H9 (cell line): ENCODE measurements at regions not wholly inside any gene's neighbourhood (a gene's known extent, or its start where the extent isn't known, plus 50 kb on each side); places are given as distances from the start of the nearest gene placed in this dataset.

ENCODE experiments used
- DNase-seq: peaks from one replicate; pipeline ENCODE4 v3.0.0-alpha.2; 2017
- H2AFZ ChIP-seq: one replicate; pipeline ENCODE4 v1.6.1; 2013; ENCODE audit warnings: mild to moderate bottlenecking, low read length, control low read depth, moderate library complexity
- H2AK5ac ChIP-seq: 2 replicates; pipeline ENCODE4 v1.6.1; 2013; ENCODE audit warnings: low read length, control low read depth, mixed read lengths; ENCODE audit not compliant: insufficient read length
- H2BK120ac ChIP-seq: one replicate; pipeline ENCODE4 v1.6.1; 2013; ENCODE audit warnings: low read depth, mild to moderate bottlenecking, low read length, control low read depth, inconsistent platforms; ENCODE audit not compliant: poor library complexity, severe bottlenecking
- H2BK12ac ChIP-seq: 2 replicates; pipeline ENCODE4 v1.6.1; 2013; ENCODE audit warnings: low read length, control low read depth, mixed read lengths, low read depth; ENCODE audit not compliant: insufficient read length
- H2BK15ac ChIP-seq: 2 replicates; pipeline ENCODE4 v1.6.1; 2013; ENCODE audit warnings: low read depth, low read length, control low read depth
- H2BK20ac ChIP-seq: one replicate; pipeline ENCODE4 v1.6.1; 2013; ENCODE audit warnings: low read depth, mild to moderate bottlenecking, low read length, control low read depth, inconsistent platforms; ENCODE audit not compliant: poor library complexity, severe bottlenecking
- H2BK5ac ChIP-seq: 2 replicates; pipeline ENCODE4 v1.6.1; 2013; ENCODE audit warnings: low read length, control low read depth, mixed read lengths; ENCODE audit not compliant: insufficient read length
- H3K14ac ChIP-seq: 2 replicates; pipeline ENCODE4 v1.6.1; 2013; ENCODE audit warnings: low read length, control low read depth; ENCODE audit not compliant: insufficient read depth
- H3K18ac ChIP-seq: 2 replicates; pipeline ENCODE4 v1.6.1; 2013; ENCODE audit warnings: low read depth, mild to moderate bottlenecking, mixed read lengths, low read length, control low read depth; ENCODE audit not compliant: insufficient read length
- H3K23ac ChIP-seq: 2 replicates; pipeline ENCODE4 v1.6.1; 2013; ENCODE audit warnings: low read length, control low read depth, mixed read lengths, low read depth; ENCODE audit not compliant: insufficient read length
- H3K23me2 ChIP-seq: 2 replicates; pipeline ENCODE4 v1.6.1; 2013; ENCODE audit warnings: low read depth, mild to moderate bottlenecking, mixed read lengths, low read length, control low read depth; ENCODE audit not compliant: insufficient read length, poor library complexity, severe bottlenecking
- H3K27ac ChIP-seq: 2 replicates; pipeline ENCODE4 v1.5.1; 2013; ENCODE audit warnings: low read length, control low read depth, mixed read lengths, low read depth; ENCODE audit not compliant: insufficient read length
- H3K27me3 ChIP-seq: 2 replicates; pipeline ENCODE4 v1.6.1; 2013; ENCODE audit warnings: low read length, control low read depth, inconsistent platforms; ENCODE audit not compliant: insufficient read depth
- H3K4ac ChIP-seq: 2 replicates; pipeline ENCODE4 v1.6.1; 2013; ENCODE audit warnings: low read depth, mild to moderate bottlenecking, control low read depth, inconsistent platforms, low read length, moderate library complexity
- H3K4me1 ChIP-seq: 2 replicates; pipeline ENCODE4 v1.6.1; 2013; ENCODE audit warnings: low read length, control low read depth, inconsistent platforms; ENCODE audit not compliant: insufficient read depth
- H3K4me2 ChIP-seq: 2 replicates; pipeline ENCODE4 v1.6.1; 2013; ENCODE audit warnings: low read length, control low read depth, mixed read lengths; ENCODE audit not compliant: insufficient read length, insufficient read depth
- H3K56ac ChIP-seq: 2 replicates; pipeline ENCODE4 v1.6.1; 2013; ENCODE audit warnings: low read depth, mild to moderate bottlenecking, mixed read lengths, low read length, control low read depth; ENCODE audit not compliant: insufficient read length
- H3K79me1 ChIP-seq: 2 replicates; pipeline ENCODE4 v1.6.1; 2013; ENCODE audit warnings: low read depth, mild to moderate bottlenecking, moderate library complexity, low read length, control low read depth, inconsistent platforms; ENCODE audit not compliant: insufficient read depth, poor library complexity, severe bottlenecking
- H3K79me2 ChIP-seq: 2 replicates; pipeline ENCODE4 v1.6.1; 2013; ENCODE audit warnings: low read length, control low read depth, inconsistent platforms; ENCODE audit not compliant: insufficient read depth
- H3K9ac ChIP-seq: 2 replicates; pipeline ENCODE4 v1.6.1; 2013; ENCODE audit warnings: low read length, control low read depth, mixed read lengths; ENCODE audit not compliant: insufficient read length; ENCODE audit errors: extremely low read depth
- H3K9me3 ChIP-seq: one replicate; pipeline ENCODE4 v1.6.1; 2013; ENCODE audit warnings: low read depth, low read length, inconsistent platforms; ENCODE audit not compliant: control insufficient read depth
- H3T11ph ChIP-seq: one replicate; pipeline ENCODE4 v1.6.1; 2013; ENCODE audit warnings: mild to moderate bottlenecking, low read length, control low read depth, inconsistent platforms
- H4K20me1 ChIP-seq: one replicate; pipeline ENCODE4 v1.6.1; 2013; ENCODE audit not compliant: control insufficient read depth, insufficient read length, insufficient read depth
- H4K5ac ChIP-seq: 2 replicates; pipeline ENCODE4 v1.6.1; 2013; ENCODE audit warnings: low read depth, mild to moderate bottlenecking, mixed read lengths, low read length, control low read depth; ENCODE audit not compliant: insufficient read length
- H4K8ac ChIP-seq: replicated peaks from 2 replicates; pipeline ENCODE4 v1.6.1; 2013; ENCODE audit warnings: low read length, control low read depth, mixed read lengths, low read depth; ENCODE audit not compliant: insufficient read length
- H4K91ac ChIP-seq: 2 replicates; pipeline ENCODE4 v1.6.1; 2013; ENCODE audit warnings: low read depth, mild to moderate bottlenecking, moderate library complexity, mixed read lengths, low read length, control low read depth; ENCODE audit not compliant: insufficient read length
- H3K27ac Mint-ChIP-seq, 3 experiments: 2 replicates in 2 of 3; 3 replicates in 1 of 3; pipeline ENCODE4 v1.8.0; 2020 to 2021; ENCODE audit warnings: mixed read lengths in 3 of 3, mild to moderate bottlenecking in 1 of 3, moderate library complexity in 1 of 3
- H3K27me3 Mint-ChIP-seq: 2 replicates; pipeline ENCODE4 v1.8.0; 2021; ENCODE audit warnings: low read depth, mild to moderate bottlenecking, moderate library complexity, mixed read lengths
- H3K36me3 Mint-ChIP-seq, 3 experiments: 2 replicates in 2 of 3; 3 replicates in 1 of 3; pipeline ENCODE4 v1.8.0; 2020 to 2021; ENCODE audit warnings: low read depth in 3 of 3, mixed read lengths in 3 of 3; ENCODE audit not compliant: insufficient read depth in 1 of 3
- H3K4me1 Mint-ChIP-seq, 2 experiments: 2 replicates each; pipeline ENCODE4 v1.8.0; 2020; ENCODE audit warnings: mixed read lengths in 2 of 2
- H3K4me3 Mint-ChIP-seq, 2 experiments: 2 replicates in 1 of 2; 3 replicates in 1 of 2; pipeline ENCODE4 v1.8.0; 2020 to 2021; ENCODE audit warnings: mild to moderate bottlenecking in 2 of 2, mixed read lengths in 2 of 2, moderate library complexity in 1 of 2
- H3K9me3 Mint-ChIP-seq, 2 experiments: 2 replicates in 1 of 2; 3 replicates in 1 of 2; pipeline ENCODE4 v1.8.0; 2020; ENCODE audit warnings: mild to moderate bottlenecking in 2 of 2, mixed read lengths in 2 of 2, moderate library complexity in 1 of 2
- WGBS: extraction: QIAGEN DNeasy Blood & Tissue Kit; methylation state at CpG from one replicate; pipeline ENCODE4 v1.1.7; 2013; ENCODE audit warnings: missing lambda C conversion rate, low lambda C conversion rate, mixed read lengths; ENCODE audit not compliant: insufficient read length; ENCODE audit errors: extremely low coverage; 5-methylcytosine and 5-hydroxymethylcytosine counted together
- TF ChIP-seq, protein P1 (sequence below): fragments of 200-600 bp; sonication (generic); conservative IDR thresholded peaks from 3 replicates; pipeline ENCODE4 v1.8.0; 2021; ENCODE audit warnings: antibody characterized with exemption, mild to moderate bottlenecking

GRCh38 chr9:26061948-26062575 is 383.8 kb upstream of the TUSC1 start:
- H3K14ac ChIP-seq: no peak overlapping the region
- H3K4me1 ChIP-seq: peaks cover 4% of the 10 kb centered on the region; the same call in 1 of the 2 replicates
- H3K27ac ChIP-seq: no peak overlapping the region
- TF ChIP-seq, protein P1, sequence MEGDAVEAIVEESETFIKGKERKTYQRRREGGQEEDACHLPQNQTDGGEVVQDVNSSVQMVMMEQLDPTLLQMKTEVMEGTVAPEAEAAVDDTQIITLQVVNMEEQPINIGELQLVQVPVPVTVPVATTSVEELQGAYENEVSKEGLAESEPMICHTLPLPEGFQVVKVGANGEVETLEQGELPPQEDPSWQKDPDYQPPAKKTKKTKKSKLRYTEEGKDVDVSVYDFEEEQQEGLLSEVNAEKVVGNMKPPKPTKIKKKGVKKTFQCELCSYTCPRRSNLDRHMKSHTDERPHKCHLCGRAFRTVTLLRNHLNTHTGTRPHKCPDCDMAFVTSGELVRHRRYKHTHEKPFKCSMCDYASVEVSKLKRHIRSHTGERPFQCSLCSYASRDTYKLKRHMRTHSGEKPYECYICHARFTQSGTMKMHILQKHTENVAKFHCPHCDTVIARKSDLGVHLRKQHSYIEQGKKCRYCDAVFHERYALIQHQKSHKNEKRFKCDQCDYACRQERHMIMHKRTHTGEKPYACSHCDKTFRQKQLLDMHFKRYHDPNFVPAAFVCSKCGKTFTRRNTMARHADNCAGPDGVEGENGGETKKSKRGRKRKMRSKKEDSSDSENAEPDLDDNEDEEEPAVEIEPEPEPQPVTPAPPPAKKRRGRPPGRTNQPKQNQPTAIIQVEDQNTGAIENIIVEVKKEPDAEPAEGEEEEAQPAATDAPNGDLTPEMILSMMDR: no peak
- no peak overlapping the region for H2BK20ac ChIP-seq
- Mint-ChIP-seq H3K36me3 (peaks cover 0 to 4% (median 3%) of the 10 kb centered on the region in 3 experiments; a peak in 2 of 7 replicates), H3K27ac (no peak overlapping the region), H3K4me1 (peaks cover 27 to 31% of the 10 kb centered on the region in 2 experiments), H3K27me3 (no peaks in the 10 kb centered on the region), H3K4me3 (no peak overlapping the region), H3K9me3 (peaks cover 0 to 4% of the 10 kb centered on the region in 2 experiments; a peak in 1 of 5 replicates)
- no peak overlapping the region for H4K5ac ChIP-seq
- no peaks in the 10 kb centered on the region for H3K79me1 ChIP-seq
- H3T11ph ChIP-seq: no peak overlapping the region
- no peak overlapping the region for H2BK120ac ChIP-seq
- H3K9ac ChIP-seq: no peak overlapping the region
- H3K27me3 ChIP-seq: no peaks in the 10 kb centered on the region
- DNase-seq: no peak
- no peak overlapping the region for H3K4me2 ChIP-seq
- H4K91ac ChIP-seq: no peak overlapping the region
- no peak overlapping the region for H3K23ac ChIP-seq
- H4K20me1 ChIP-seq: no peaks in the 10 kb centered on the region
- no peak overlapping the region for H3K4ac ChIP-seq
- no peak overlapping the region for H3K18ac ChIP-seq
- H3K9me3 ChIP-seq: no peaks in the 10 kb centered on the region
- no peak overlapping the region for H2BK5ac ChIP-seq
- H2AK5ac ChIP-seq: no peak overlapping the region
- no peaks in the 10 kb centered on the region for H3K23me2 ChIP-seq
- no peak overlapping the region for H3K56ac ChIP-seq
- H3K79me2 ChIP-seq: no peaks in the 10 kb centered on the region
- no peak overlapping the region for H4K8ac ChIP-seq
- WGBS: no CpG with 5 or more reads among the region's 4 CpGs
- no peak overlapping the region for H2BK15ac ChIP-seq
- H2BK12ac ChIP-seq: no peak overlapping the region
- H2AFZ ChIP-seq: peak overlapping the region; percentile 10
